ENCODE measurements at regions not wholly inside any gene's neighbourhood (a gene's known extent, or its start where the extent isn't known, plus 50 kb on each side); places are given as distances from the start of the nearest gene placed in this dataset.

DNA sequence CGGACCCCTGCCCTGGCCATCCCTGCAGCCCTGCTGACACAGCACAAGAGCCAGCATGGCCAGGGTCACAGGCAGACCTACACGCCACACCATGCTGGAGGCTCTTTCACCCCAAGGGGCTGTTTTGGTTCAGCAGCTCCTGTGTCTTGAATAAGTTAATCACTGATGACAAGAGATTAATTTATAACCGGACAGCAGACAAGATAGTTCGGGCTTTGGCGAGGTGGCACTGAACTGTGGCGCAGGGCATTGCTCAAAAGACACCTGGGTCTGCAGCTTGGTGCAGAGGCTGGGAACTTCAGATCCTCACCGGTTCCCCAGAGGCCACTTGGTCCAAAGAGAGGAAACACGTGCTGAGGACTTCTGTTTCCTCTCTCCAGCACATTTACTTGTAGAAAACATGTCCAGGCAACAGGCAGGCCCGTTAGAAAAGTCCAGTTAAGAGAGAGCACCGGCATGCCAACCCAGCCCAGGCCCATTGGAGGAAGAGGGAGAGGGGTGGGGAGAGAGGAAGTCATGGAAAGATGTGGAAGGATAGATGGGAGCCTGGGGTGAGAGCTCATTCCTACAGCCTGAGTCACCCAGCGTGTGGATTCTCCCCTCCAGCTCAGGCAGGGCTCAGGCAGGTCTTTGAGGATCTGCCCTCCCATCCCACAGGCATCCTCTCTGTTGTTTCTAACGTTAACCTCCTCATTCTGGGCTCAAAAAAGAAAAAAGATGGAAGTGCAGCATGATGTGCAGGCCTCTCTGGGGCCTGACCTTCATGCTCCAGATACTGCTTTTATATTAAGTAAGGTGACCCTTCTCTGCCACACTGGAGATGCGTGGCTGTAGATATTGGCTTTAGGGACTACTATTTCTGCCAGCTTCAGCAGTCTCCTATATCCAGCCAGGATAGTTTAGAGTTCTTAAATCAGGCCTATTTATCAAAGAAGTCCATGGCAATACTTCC is 80.0 kb upstream of the HNF1B start:
- TF ChIP-seq TAF1 (IDR thresholded peaks at IDR 0.05; ENCODE audit: borderline replicate concordance, low read depth, low read length) (no peak), POLR2AphosphoS5 (IDR thresholded peaks at IDR 0.05; ENCODE audit: low read depth, low read length) (no peak)

Measured in GM12892 (cell line).